HepG2 (cell line): ENCODE measurements at regions not wholly inside any gene's neighbourhood (a gene's known extent, or its start where the extent isn't known, plus 50 kb on each side); places are given as distances from the start of the nearest gene placed in this dataset.

Experiments used
- ATAC-seq: fragments of 200-7000 bp; cut with Tn5 transposase; 3 replicates; pipeline ENCODE4 v1.9.1; 2020; ENCODE audit warnings: mild to moderate bottlenecking, moderate library complexity
- BruUV-seq: library from RNA; stranded (reverse); fragments of 400-500 nt; replicated peaks from 2 replicates; lab custom pipeline; 2021; lab: Mats Ljungman, UMichigan
- CTCF ChIA-PET: fragments of 300-600 bp; formaldehyde crosslinking; extraction: SDS; loops from one replicate; lab custom pipeline; 2021; ENCODE audit warnings: low total read pairs, inconsistent platforms, low intra/inter-chr PET ratio; lab: Yijun Ruan, JAX
- POLR2A ChIA-PET: fragments of 350-600 bp; sonication (Branson Sonifier 250); formaldehyde crosslinking; loops from one replicate; lab custom pipeline; 2020; ENCODE audit warnings: antibody characterized with exemption, inconsistent platforms; lab: Yijun Ruan, JAX
- DNase-seq: peaks from one replicate; pipeline ENCODE4 v3.0.0-alpha.2; 2015; ENCODE audit warnings: low spot score
- FAIRE-seq: peaks from 3 replicates; lab custom pipeline; 2011; peaks lifted over from hg19 to GRCh38; lab: Jason Lieb, UNC
- H2AFZ ChIP-seq: one replicate; pipeline ENCODE4 v1.6.1; 2011; ENCODE audit warnings: low read length, inconsistent platforms
- H3K27ac ChIP-seq: fragments of 300-600 bp; 3 replicates; pipeline ENCODE4 v1.8.0; 2011; ENCODE audit warnings: mixed run types, mild to moderate bottlenecking, mixed read lengths, low read length, inconsistent platforms; ENCODE audit not compliant: insufficient read depth; ENCODE audit errors: extremely low read length
- H3K27me3 ChIP-seq, 2 experiments: fragments of 200-600 bp in 1 of 2; 2 replicates in 1 of 2; 3 replicates in 1 of 2; pipeline versions ENCODE4 v1.6.0 to v1.8.0; 2011; ENCODE audit warnings: low read length in 2 of 2, mild to moderate bottlenecking in 2 of 2, moderate library complexity in 2 of 2, inconsistent platforms in 1 of 2; ENCODE audit not compliant: insufficient read depth in 2 of 2, control insufficient read depth in 1 of 2
- H3K36me3 ChIP-seq, 2 experiments: fragments of 200-600 bp in 1 of 2; replicated peaks in 1 of 2; 2 replicates in 1 of 2; 3 replicates in 1 of 2; pipeline versions ENCODE4 v1.5.1 to v1.8.0; 2011; ENCODE audit warnings: low read length in 2 of 2, inconsistent platforms in 1 of 2; ENCODE audit not compliant: insufficient read depth in 2 of 2, control insufficient read depth in 1 of 2
- H3K4me1 ChIP-seq: 2 replicates; pipeline ENCODE4 v1.5.1; 2012; ENCODE audit warnings: low read length, inconsistent platforms; ENCODE audit not compliant: insufficient read depth
- H3K4me2 ChIP-seq: 2 replicates; pipeline ENCODE4 v1.6.0; 2011; ENCODE audit warnings: low read depth, low read length, inconsistent platforms
- H3K4me3 ChIP-seq, 3 experiments: fragments of 200-600 bp in 1 of 3; sonication (generic), shearing (Covaris generic) in 1 of 3; replicated peaks in 1 of 3; 2 replicates each; pipeline ENCODE4 v1.5.1; 2011 to 2016; ENCODE audit warnings: low read length in 3 of 3, inconsistent platforms in 2 of 3, low read depth in 2 of 3, mild to moderate bottlenecking in 2 of 3, control low read depth in 1 of 3, mixed read lengths in 1 of 3; ENCODE audit not compliant: insufficient read depth in 1 of 3
- H3K79me2 ChIP-seq: one replicate; pipeline ENCODE4 v1.6.1; 2011; ENCODE audit warnings: low read length, inconsistent platforms; ENCODE audit not compliant: insufficient read depth
- H3K9ac ChIP-seq: 2 replicates; pipeline ENCODE4 v1.6.0; 2011; ENCODE audit warnings: mild to moderate bottlenecking, low read depth, low read length, inconsistent platforms; ENCODE audit not compliant: insufficient read depth
- H3K9me3 ChIP-seq: 2 replicates; pipeline ENCODE4 v1.5.1; 2012; ENCODE audit warnings: mild to moderate bottlenecking, low read length
- H4K20me1 ChIP-seq: 2 replicates; pipeline ENCODE4 v1.6.0; 2011; ENCODE audit warnings: inconsistent platforms, mild to moderate bottlenecking, low read length, moderate library complexity; ENCODE audit not compliant: insufficient read depth
- ATF2 ChIP-seq: sonication (generic); formaldehyde crosslinking; IDR thresholded peaks from 2 replicates; pipeline ENCODE4 v1.4.0; 2020; ENCODE audit warnings: missing genetic modification reagents
- ATF3 ChIP-seq: sonication (generic); formaldehyde crosslinking; IDR thresholded peaks from 2 replicates; pipeline ENCODE4 v1.4.0; 2020; ENCODE audit warnings: missing genetic modification reagents
- HNF1A ChIP-seq, 2 experiments: sonication (generic) in 1 of 2; formaldehyde crosslinking in 1 of 2; IDR thresholded peaks; 2 replicates each; pipeline versions ENCODE4 v1.4.0 to v1.6.1; 2016 to 2020; ENCODE audit warnings: borderline replicate concordance in 1 of 2, low read depth in 1 of 2, mild to moderate bottlenecking in 1 of 2, missing genetic modification reagents in 1 of 2
- MAZ ChIP-seq, 2 experiments: sonication (generic) in 1 of 2; formaldehyde crosslinking in 1 of 2; IDR thresholded peaks; 2 replicates each; pipeline versions ENCODE4 v1.5.0 to v1.6.1; 2012 to 2020; ENCODE audit warnings: low read depth in 2 of 2, mild to moderate bottlenecking in 2 of 2, borderline replicate concordance in 1 of 2, improper control_type of control experiment in 1 of 2, low read length in 1 of 2, missing genetic modification reagents in 1 of 2, moderate library complexity in 1 of 2
- PRDM15 ChIP-seq: sonication (generic); formaldehyde crosslinking; IDR thresholded peaks from 2 replicates; pipeline ENCODE4 v1.4.0; 2020; ENCODE audit warnings: missing genetic modification reagents
- RFXAP ChIP-seq: sonication (generic); formaldehyde crosslinking; IDR thresholded peaks from 2 replicates; pipeline ENCODE4 v1.4.0; 2020; ENCODE audit warnings: missing genetic modification reagents, borderline replicate concordance
- TEAD2 ChIP-seq: sonication (generic); formaldehyde crosslinking; IDR thresholded peaks from 2 replicates; pipeline ENCODE4 v1.9.0; 2021; ENCODE audit warnings: missing genetic modification reagents
- ZNF329 ChIP-seq: sonication (generic); formaldehyde crosslinking; IDR thresholded peaks from 2 replicates; pipeline ENCODE4 v1.9.0; 2021; ENCODE audit warnings: low read depth, mild to moderate bottlenecking, missing genetic modification reagents
- ZNF615 ChIP-seq: sonication (generic); formaldehyde crosslinking; IDR thresholded peaks from 2 replicates; pipeline ENCODE4 v1.5.0; 2020; ENCODE audit warnings: mild to moderate bottlenecking, missing genetic modification reagents, borderline replicate concordance
- ZNF619 ChIP-seq: sonication (generic); formaldehyde crosslinking; IDR thresholded peaks from 2 replicates; pipeline ENCODE4 v1.4.0; 2020; ENCODE audit warnings: mild to moderate bottlenecking, missing genetic modification reagents
- ZNF7 ChIP-seq: IDR thresholded peaks from 2 replicates; pipeline ENCODE4 v1.6.1; 2016; ENCODE audit warnings: missing biosample characterization, missing genetic modification reagents
- ZNF839 ChIP-seq: sonication (generic); formaldehyde crosslinking; IDR thresholded peaks from 2 replicates; pipeline ENCODE4 v1.4.0; 2020; ENCODE audit warnings: missing genetic modification reagents, mild to moderate bottlenecking, borderline replicate concordance
- WGBS: methylation state at CpG from one replicate; pipeline ENCODE4 v1.1.6; 2017; ENCODE audit warnings: low lambda C conversion rate; 5-methylcytosine and 5-hydroxymethylcytosine counted together
- in situ Hi-C: cut with HindIII; loops from 2 replicates; pipeline ENCODE4 v1.10.0; 2017; ENCODE audit warnings: low pct_unique_long_range_greater_than_20kb; ENCODE audit not compliant: extremely low pct_ligation_motif_present
- intact Hi-C: fragments of 100-400 bp; cut with micrococcal nuclease; formaldehyde crosslinking; loops from one replicate; pipeline ENCODE4 v1.10.0; 2022; ENCODE audit not compliant: unreplicated experiment

- Histone ChIP-seq H3K4me3 (no peak overlapping the region), H3K4me2 (no peak overlapping the region), H4K20me1 (no peaks in the 10 kb centered on the region), H3K27ac (no peak overlapping the region), H3K9me3 (no peaks in the 10 kb centered on the region), H3K27me3 (no peaks in the 10 kb centered on the region), H3K36me3 (no peaks in the 10 kb centered on the region), H3K79me2 (no peaks in the 10 kb centered on the region), H2AFZ (no peak overlapping the region), H3K9ac (no peak overlapping the region), H3K4me1 (no peaks in the 10 kb centered on the region)
- in situ Hi-C loops, result no loop called here
- TF ChIP-seq ZNF329 (CRISPR knock-in tag) (no peak), ZNF839 (CRISPR knock-in tag) (no peak), HNF1A (IDR thresholded peaks at IDR 0.05; ENCODE audit: low read depth) (no peak), HNF1A (CRISPR knock-in tag; IDR thresholded peaks at IDR 0.05; ENCODE audit: borderline replicate concordance) (no peak), ZNF7 (CRISPR knock-in tag) (no peak), MAZ (IDR thresholded peaks at IDR 0.05; ENCODE audit: borderline replicate concordance, low read depth, low read length) (no peak), MAZ (CRISPR knock-in tag; IDR thresholded peaks at IDR 0.05; ENCODE audit: low read depth) (no peak), RFXAP (CRISPR knock-in tag) (no peak), PRDM15 (CRISPR knock-in tag) (no peak), ZNF619 (CRISPR knock-in tag) (no peak), TEAD2 (CRISPR knock-in tag) (no peak), ATF3 (CRISPR knock-in tag) (no peak), ATF2 (CRISPR knock-in tag) (no peak), ZNF615 (CRISPR knock-in tag) (no peak)
- FAIRE-seq, result no peak
- 4% methylated on average over 2 of the region's 2 CpGs for WGBS
- CTCF ChIA-PET, result no interaction called here
- intact Hi-C loops, result no loop called here
- POLR2A ChIA-PET, result no interaction called here
- no peak for ATAC-seq
- BruUV-seq, result no TSS peak
- no peak for DNase-seq
Measured at GRCh38 chr11:91374794-91375193, 849.8 kb upstream of the FAT3 start.
